ENCODE measurements at regions not wholly inside any gene's neighbourhood (a gene's known extent, or its start where the extent isn't known, plus 50 kb on each side); places are given as distances from the start of the nearest gene placed in this dataset.
"Not testable (repeated sequence)": the region's sequence is repeated elsewhere in the genome, so short reads cannot be mapped to it uniquely, and the experiment has no call there.

- DNase-seq = no peak
- intact Hi-C loops (cut with DNase I) = no loop called here
- no peak for ATAC-seq (ENCODE audit: poor library complexity)
Measured at GRCh38 chrX:139008185-139008584, 296.7 kb upstream of the FGF13 start.

- intact Hi-C loops (cut with DNase I); ATAC-seq (ENCODE audit: poor library complexity); DNase-seq: not testable (repeated sequence)
Measured at GRCh38 chrX:139003856-139004527, 292.5 kb upstream of the FGF13 start.

- no peak for ATAC-seq (ENCODE audit: poor library complexity)
- no peak for DNase-seq
Measured at GRCh38 chrX:139002319-139002718, 290.8 kb upstream of the FGF13 start.

GRCh38 chrX:138996268-138996667, 284.8 kb upstream of the FGF13 start:
- ATAC-seq (ENCODE audit: poor library complexity) = no peak
- intact Hi-C loops (cut with DNase I) = no loop called here
- no peak for DNase-seq

More at GRCh38 chrX:139002319-139002718, 290.8 kb upstream of the FGF13 start:
- intact Hi-C loops (cut with DNase I) = no loop called here

DNA sequence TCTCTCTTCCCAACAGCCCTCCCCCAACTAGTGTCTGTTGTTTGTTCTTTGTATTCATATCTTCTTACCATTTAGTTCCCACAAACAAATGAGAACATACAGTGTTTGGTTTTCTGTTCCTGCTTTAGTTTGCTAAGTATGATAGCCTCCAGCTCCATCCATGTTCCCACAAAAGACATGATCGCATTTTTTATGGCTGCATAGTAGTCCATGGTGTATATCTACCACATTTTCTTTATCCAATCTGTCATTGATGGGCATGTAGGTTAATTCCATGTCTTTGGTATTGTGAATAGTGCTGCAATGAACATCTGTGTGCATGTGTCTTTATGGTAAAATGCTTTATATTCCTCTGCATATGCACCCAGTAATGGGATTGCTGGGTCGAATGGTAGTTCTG, 283.9 kb upstream of the FGF13 start:
- ATAC-seq (ENCODE audit: poor library complexity) (no peak), DNase-seq (no peak)
- intact Hi-C loops (cut with DNase I) = no loop called here

- ATAC-seq (ENCODE audit: poor library complexity); intact Hi-C loops (cut with DNase I): not testable (repeated sequence)
Measured at GRCh38 chrX:138990425-138990824, 278.9 kb upstream of the FGF13 start.

DNA sequence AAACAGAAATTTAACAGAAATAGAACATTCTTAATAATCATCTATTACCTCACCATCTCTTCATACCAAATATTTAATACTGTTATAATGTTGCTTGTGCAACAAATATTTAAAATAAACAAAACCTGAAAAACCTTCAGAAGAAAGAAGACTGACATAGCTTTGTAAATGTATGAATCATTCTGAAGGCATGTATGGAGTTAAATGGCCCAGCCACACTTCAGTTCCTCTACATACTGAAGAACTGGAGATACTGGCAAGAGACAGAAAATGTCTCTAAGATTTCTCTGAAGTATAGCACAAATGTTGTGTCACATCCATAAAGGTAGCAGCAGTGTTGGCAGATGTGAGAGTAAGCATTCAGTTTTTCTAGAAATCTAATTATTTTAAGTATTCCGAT, 275.3 kb upstream of the FGF13 start:
- ATAC-seq (ENCODE audit: poor library complexity) = no peak
- intact Hi-C loops (cut with DNase I) = no loop called here

More at GRCh38 chrX:138990425-138990824, 278.9 kb upstream of the FGF13 start:
- DNase-seq = not testable (repeated sequence)

GRCh38 chrX:138986235-138986634, 274.7 kb upstream of the FGF13 start:
- ATAC-seq (ENCODE audit: poor library complexity) = no peak
- intact Hi-C loops (cut with DNase I) = no loop called here
- DNase-seq = no peak

More for the DNA sequence above, 275.3 kb upstream of the FGF13 start:
- no peak for DNase-seq

DNA sequence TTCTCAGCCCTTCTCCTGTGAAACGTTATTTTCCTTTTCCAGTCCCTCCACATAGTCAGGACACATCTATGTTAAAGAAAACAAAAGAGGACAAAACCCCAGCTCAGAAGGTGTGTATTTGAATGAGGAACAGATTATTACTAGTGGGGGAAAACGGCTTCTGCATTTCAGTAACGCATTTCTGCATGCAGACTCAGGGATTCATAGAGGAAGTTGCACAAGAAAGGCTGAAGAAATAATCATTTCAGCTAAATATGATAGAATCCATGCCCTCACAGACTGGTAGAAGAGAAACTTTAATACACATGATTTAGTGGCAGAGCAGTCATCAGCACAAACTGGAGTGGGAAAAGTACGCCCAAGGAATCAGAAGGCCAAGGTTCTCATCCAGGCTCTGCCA, 270.8 kb upstream of the FGF13 start:
- ATAC-seq (ENCODE audit: poor library complexity) = no peak
- intact Hi-C loops (cut with DNase I) = no loop called here
- no peak for DNase-seq

DNA sequence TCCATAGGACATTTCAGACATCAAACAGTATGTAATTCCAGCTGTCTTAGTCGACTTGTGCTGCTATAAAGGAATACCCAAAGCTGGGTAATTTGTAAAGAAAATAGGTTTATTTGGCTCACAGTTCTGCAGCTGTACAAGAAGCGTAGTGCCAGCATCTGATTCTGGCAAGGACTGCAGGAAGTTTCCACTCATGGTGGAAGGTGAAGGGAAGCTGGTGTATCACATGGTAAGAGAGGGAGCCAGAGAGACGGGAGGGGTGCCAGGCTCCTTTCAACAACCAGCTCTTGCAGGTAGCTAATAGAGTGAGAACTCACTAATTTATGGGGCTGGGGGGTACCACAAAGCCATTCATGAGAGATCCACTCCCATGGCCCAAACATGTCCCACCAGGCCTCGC, 253.0 kb upstream of the FGF13 start:
- peak; percentile 37 for DNase-seq
- intact Hi-C loops (cut with DNase I) = no loop called here
- no peak for ATAC-seq (ENCODE audit: poor library complexity)

GRCh38 chrX:138962419-138962818, 250.9 kb upstream of the FGF13 start:
- intact Hi-C loops (cut with DNase I); DNase-seq; ATAC-seq (ENCODE audit: poor library complexity): not testable (repeated sequence)

DNA sequence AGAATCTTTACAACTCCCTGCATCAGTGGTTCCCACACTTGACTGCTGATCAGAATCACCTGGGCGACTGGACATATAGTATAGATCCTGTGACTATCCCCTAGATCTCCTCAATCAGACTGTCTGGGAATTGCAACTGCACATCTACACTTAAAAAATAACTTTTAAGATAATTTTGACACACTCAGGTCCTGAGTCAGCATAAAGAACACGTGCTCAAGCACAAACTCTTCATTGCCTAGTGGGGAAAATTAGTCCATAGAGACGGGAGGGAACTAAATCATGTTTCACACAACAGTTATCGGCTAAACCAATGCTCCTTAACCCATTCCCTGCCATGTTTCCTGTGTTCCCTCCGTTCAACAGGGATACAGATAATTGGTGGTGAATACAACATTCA, 243.5 kb upstream of the FGF13 start:
- no peak for ATAC-seq (ENCODE audit: poor library complexity)
- intact Hi-C loops (cut with DNase I) = no loop called here
- DNase-seq = no peak

DNA sequence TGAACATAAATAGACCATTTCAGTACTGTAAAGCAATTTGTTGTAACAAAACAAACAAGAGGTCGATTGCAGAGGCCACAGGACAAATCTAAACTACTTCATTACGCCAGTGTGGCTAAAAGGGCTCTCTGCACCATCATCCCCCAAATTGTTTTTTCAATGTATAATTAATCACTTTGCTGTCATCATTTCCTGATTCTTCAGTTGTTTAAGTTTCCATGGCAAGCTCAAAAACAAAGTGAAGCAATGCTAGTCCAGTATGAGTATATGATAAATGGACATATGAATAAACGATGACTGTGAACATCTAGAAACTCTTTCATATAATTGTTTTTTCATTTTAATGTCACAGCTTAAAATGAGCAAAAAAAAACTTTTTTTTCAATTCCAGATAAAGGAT, 235.4 kb upstream of the FGF13 start:
- DNase-seq (no peak), ATAC-seq (ENCODE audit: poor library complexity) (no peak)
- intact Hi-C loops (cut with DNase I) = no loop called here

GRCh38 chrX:138945219-138945618, 233.7 kb upstream of the FGF13 start:
- intact Hi-C loops (cut with DNase I) = no loop called here
- ATAC-seq (ENCODE audit: poor library complexity) (no peak), DNase-seq (no peak)

DNA sequence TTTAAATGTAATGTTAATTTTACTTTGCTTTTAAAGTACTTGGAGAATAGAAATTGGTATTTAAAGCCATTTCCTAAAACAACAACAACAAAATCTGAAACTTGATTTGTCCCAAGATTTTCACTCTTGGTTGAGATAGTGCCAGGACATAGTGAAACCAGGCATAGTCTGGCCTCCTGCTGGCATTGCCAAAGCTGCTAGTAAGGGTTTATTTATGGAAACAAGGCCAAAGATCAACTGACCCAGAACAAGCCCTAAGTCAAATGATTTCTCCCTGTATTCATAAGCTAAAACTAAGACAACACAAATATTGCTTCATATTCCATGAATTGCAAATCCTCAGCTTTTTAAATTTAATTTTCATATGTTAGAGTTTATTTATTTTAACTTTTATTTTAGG, 227.5 kb upstream of the FGF13 start:
- DNase-seq (no peak), ATAC-seq (ENCODE audit: poor library complexity) (peak; percentile 78)
- intact Hi-C loops (cut with DNase I) = no loop called here

DNA sequence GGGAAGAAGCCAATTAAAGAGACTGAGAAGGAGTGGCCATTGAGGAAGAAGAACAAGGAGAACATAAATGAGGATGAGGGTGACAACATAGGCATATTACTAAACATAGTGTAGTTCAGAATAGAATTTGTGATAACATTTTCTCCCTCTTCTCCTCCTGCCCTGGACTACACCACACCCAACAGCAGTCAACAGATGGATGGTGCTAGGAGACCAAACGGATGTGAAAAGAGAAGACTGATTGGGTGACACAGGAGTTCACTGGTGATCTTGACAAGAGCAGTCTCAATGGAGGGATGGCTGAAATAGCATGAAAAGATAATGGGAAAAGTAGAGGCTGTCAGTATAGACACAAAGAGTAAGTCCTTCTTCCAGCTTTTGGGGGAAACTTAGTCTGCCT, 226.5 kb upstream of the FGF13 start:
- DNase-seq = no peak
- intact Hi-C loops (cut with DNase I) = no loop called here
- peak; percentile 56 for ATAC-seq (ENCODE audit: poor library complexity)

DNA sequence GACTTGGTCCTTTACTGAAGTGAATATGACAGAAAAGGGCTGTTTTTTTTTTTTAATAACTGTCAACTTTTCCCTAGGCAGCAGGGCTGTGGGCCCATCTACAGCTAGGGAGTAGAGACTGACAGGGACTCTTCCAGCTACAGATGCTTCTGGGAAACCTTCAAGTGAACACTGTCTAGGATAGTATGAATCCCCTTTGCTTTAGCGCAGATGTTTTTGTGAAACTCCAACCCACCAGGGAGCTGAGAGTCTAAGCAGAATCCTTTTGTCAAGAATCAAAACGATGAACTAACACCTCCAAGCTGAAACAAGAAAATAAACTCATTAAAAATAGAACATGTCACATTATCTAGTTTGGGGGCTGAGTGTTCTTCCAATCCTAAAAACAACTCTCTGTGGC, 219.7 kb upstream of the FGF13 start:
- ATAC-seq (ENCODE audit: poor library complexity) = no peak
- intact Hi-C loops (cut with DNase I) = no loop called here
- DNase-seq = no peak

- no peak for ATAC-seq (ENCODE audit: poor library complexity)
- intact Hi-C loops (cut with DNase I) = no loop called here
- no peak for DNase-seq
Measured at GRCh38 chrX:138930583-138930945, 219.0 kb upstream of the FGF13 start.

DNA sequence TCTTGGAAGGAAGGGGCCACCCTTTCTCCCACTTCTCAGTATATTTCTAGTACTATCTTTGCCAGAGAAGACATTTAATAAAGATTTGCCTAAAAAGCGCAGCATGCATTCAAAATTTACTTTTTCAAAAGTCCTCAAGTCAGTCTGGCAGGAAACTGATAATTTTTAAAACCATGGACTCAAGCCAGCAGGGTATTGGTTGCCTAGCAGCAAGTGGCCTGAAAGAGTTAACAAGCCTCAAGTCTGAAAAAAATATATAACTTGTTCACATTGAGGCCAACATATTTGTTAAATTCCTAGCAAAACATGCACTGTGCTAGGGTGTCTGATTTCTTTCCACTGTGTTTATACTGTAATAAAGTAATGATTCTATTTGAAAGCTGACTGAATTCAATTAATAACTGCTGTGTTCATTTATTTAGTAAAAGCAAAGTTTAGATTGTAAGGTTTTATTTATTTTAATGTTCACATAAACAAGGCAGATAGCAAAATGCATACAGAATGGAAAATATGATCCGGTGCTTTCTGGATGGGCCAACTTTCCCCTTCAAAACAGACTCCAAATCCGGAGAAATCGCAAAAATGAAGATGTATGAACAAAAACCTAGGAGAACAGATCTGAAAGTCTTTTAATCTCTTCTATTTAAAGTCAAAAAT, 218.5 kb upstream of the FGF13 start:
- no peak for DNase-seq
- intact Hi-C loops (cut with DNase I) = no loop called here
- ATAC-seq (ENCODE audit: poor library complexity) = no peak

- ATAC-seq (ENCODE audit: poor library complexity) (no peak), DNase-seq (no peak)
- intact Hi-C loops (cut with DNase I) = no loop called here
Measured at GRCh38 chrX:138928737-138929459, 217.4 kb upstream of the FGF13 start.

Measured in Right ventricle myocardium superior (tissue), 1 donor.